ENCODE measurements at regions not wholly inside any gene's neighbourhood (a gene's known extent, or its start where the extent isn't known, plus 50 kb on each side); places are given as distances from the start of the nearest gene placed in this dataset.

GRCh38 chr10:131022369-131022768 is 289.2 kb downstream of the TCERG1L start:
- TF ChIP-seq CTBP1 (IDR thresholded peaks at IDR 0.05; ENCODE audit: borderline replicate concordance): no peak
- no peak for TF ChIP-seq BHLHE40 (IDR thresholded peaks at IDR 0.05; ENCODE audit: borderline replicate concordance)
- TF ChIP-seq LEF1 (IDR thresholded peaks at IDR 0.05; ENCODE audit: borderline replicate concordance): no peak
- no peak for TF ChIP-seq SP1 (IDR thresholded peaks at IDR 0.05)

Data from HEK293T (cell line).